Activated gamma-delta T cell treated with anti-CD3 and anti-CD28 coated beads, Interleukin-2, amount 50 U/mL, for 16 hours (primary cell): ENCODE measurements at regions not wholly inside any gene's neighbourhood (a gene's known extent, or its start where the extent isn't known, plus 50 kb on each side); places are given as distances from the start of the nearest gene placed in this dataset.

Source experiments
- DNase-seq: peaks from one replicate; pipeline ENCODE4 v3.0.0-alpha.2; 2020; ENCODE audit warnings: low read depth

DNA sequence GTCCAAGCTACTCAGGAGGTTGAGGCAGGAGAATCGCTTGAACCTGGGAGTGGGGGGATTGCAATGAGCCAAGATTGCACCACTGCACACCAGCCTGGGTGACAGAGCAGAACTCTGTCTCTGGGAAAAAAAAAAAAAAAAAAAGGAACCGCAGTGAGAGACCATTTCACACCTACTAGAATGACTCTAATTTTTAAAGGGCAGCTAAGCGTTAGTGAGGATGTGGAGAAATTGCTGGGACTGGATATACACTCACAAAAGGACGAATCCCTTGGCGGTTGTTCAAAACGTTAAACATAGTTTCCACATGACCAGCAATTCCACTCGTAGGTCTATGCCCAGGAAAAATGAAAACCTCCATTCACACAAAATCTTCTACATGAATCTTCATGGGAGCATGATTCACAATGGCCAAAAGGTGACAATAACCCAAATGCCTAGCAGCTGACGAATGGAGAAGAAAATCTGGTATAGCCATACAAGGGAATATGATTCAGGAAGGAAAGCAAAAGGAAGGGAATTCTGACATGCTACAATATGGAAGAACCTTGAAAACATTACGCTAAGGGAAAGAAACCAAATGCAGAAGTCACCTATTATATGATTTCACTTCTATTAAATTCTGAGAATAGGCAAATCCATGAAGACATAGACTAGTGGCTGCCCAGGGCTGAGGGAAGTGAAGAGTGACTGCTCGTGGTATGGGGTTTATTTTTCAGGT lies 127.0 kb downstream of the CHSY1 start:
- no peak for DNase-seq

DNA sequence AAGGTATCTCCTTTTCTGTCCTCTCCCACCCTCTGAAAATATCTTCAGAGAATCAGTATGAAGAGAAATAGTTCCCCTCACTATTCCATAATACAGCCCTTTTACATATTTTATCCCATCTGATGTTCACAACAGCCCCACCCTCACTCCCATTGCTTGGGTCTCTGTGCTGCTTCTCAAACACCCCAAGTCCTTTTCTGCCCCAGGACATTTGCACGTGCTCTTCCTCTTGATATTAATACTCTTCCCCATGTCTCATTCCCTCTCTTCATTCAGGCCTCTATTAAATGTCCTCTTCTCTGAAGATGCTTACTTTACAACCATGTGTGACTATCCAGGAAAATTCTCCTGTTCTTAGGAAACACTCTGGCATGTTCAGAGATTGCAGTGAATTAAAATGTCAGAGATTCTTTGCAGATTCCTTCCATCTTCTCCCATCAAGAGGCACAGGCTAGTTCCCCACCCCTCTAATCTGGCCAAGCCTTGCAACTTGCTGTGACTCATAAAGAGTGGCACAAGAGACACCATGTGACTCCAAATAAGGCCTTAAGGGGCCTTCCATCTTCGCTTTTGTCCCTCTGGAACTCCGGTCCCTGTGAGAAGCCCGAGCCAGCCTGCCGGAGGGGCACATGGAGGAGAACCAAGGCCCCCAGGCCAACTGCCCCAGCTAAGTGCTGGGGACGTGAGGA lies 128.5 kb downstream of the CHSY1 start:
- DNase-seq: no peak

- DNase-seq: no peak
Measured at GRCh38 chr15:101122806-101123205, 129.0 kb downstream of the CHSY1 start.

DNA sequence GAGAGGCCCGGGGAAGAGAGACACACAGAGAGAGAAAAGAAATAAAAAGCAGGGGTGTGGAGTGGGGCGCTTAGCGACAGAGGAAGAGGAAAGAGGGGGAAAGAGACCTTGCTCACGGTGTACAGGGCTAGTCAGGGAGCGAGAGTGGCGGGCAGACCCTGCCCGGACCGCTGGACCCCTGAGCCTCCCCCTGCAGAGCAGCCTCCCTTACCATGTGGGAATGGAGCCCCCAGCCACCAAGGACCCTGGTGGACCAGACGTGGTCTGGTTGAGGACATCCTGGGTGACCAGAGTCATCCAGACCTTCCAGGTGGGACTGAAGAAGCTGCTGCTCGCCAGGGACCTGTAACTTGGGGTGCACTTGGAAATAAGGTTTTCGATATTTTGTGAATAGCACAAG lies 129.6 kb downstream of the CHSY1 start:
- no peak for DNase-seq

GRCh38 chr15:101121511-101122090 lies 130.2 kb downstream of the CHSY1 start:
- DNase-seq: peak; percentile 27

GRCh38 chr15:101120987-101121386 lies 130.9 kb downstream of the CHSY1 start:
- no peak for DNase-seq

DNA sequence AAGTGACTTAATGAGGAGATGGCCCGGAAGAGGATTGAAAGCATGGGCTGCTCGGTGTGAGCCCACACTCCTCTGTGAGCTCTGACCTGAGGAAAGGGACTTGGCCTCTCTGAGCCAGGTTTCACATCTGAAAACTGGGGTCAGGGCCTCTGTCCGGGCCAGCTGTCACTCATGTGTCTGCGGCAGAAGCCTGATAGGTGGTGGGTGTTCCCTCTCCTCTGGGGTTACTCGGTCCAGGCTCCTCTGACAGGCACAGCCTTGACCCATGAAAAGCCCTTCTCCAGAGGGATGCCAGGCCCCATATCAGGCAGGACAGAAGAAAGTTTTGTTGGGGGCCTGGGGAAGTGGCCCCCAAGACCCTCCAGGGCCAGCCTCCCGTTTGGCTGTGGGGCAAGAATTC lies 131.4 kb downstream of the CHSY1 start:
- DNase-seq: no peak
